ENCODE measurements at regions not wholly inside any gene's neighbourhood (a gene's known extent, or its start where the extent isn't known, plus 50 kb on each side); places are given as distances from the start of the nearest gene placed in this dataset.

DNA sequence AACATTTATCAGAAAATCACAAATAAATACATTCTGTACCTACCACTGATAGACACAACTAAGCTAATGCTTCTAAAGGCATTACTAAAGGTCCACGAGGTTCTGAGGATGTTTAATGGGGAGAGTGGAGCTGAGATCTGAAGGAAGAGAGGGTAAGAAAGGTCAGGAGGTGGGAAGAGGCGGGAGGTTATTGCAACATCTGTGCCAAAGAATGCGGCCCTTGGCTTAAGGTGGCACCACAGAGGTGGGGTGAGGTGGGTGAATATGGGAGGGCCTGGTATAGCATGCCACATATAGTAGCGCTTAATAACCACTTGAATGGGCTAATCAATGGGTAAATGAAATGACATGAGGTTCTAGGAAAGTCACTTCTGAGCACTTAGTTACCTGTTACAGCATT, 217.8 kb upstream of the ATP5MC3 start:
- Histone ChIP-seq H3K4me3 (ENCODE audit: low read depth in 1 of 2, low read length in 2 of 2) (no peak overlapping the region), H3K27me3 (ENCODE audit: control insufficient read depth in 1 of 2, insufficient read depth in 2 of 2, low read length in 2 of 2) (no peaks in the 10 kb centered on the region), H3K4me1 (ENCODE audit: insufficient read depth, low read length) (no peaks in the 10 kb centered on the region), H3K36me3 (ENCODE audit: insufficient read depth, low read length) (no peaks in the 10 kb centered on the region), H3K9ac (ENCODE audit: low read length) (no peak overlapping the region), H3K9me3 (ENCODE audit: low read length) (no peaks in the 10 kb centered on the region), H3K27ac (ENCODE audit: low read depth, low read length) (no peak overlapping the region)

DNA sequence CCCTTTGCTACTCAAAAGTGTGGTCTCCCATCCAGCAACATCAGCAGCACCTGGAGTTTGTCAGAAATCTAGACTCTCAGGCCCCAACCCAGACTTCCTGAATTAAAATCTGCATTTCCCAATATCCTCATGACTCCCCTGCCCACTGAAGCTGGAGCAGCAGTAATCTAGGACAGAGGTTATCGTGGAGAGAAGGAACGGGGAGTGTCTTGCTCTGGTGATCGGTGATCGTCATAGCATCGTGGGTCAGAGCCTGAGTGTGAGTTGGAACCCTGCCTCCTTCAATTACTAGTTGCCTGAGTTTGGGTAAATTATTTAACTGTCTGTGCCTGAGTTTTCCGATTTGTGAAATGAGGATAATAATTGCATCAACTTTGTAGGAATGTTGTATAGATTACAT, 217.3 kb upstream of the ATP5MC3 start:
- Histone ChIP-seq H3K36me3 (ENCODE audit: insufficient read depth, low read length) (no peaks in the 10 kb centered on the region), H3K4me1 (ENCODE audit: insufficient read depth, low read length) (no peaks in the 10 kb centered on the region), H3K27me3 (ENCODE audit: control insufficient read depth in 1 of 2, insufficient read depth in 2 of 2, low read length in 2 of 2) (no peaks in the 10 kb centered on the region), H3K4me3 (ENCODE audit: low read depth in 1 of 2, low read length in 2 of 2) (no peak overlapping the region), H3K9ac (ENCODE audit: low read length) (no peak overlapping the region), H3K9me3 (ENCODE audit: low read length) (no peaks in the 10 kb centered on the region), H3K27ac (ENCODE audit: low read depth, low read length) (no peak overlapping the region)

GRCh38 chr2:175396696-175397095, 215.2 kb upstream of the ATP5MC3 start:
- no peaks in the 10 kb centered on the region for H3K27me3 ChIP-seq (ENCODE audit: control insufficient read depth in 1 of 2, insufficient read depth in 2 of 2, low read length in 2 of 2)
- H3K4me1 ChIP-seq (ENCODE audit: insufficient read depth, low read length) = no peaks in the 10 kb centered on the region
- H3K4me3 ChIP-seq (ENCODE audit: low read depth in 1 of 2, low read length in 2 of 2) = no peak overlapping the region
- H3K36me3 ChIP-seq (ENCODE audit: insufficient read depth, low read length) = no peaks in the 10 kb centered on the region
- no peak overlapping the region for H3K27ac ChIP-seq (ENCODE audit: low read depth, low read length)
- H3K9ac ChIP-seq (ENCODE audit: low read length) = no peak overlapping the region
- H3K9me3 ChIP-seq (ENCODE audit: low read length) = no peaks in the 10 kb centered on the region

DNA sequence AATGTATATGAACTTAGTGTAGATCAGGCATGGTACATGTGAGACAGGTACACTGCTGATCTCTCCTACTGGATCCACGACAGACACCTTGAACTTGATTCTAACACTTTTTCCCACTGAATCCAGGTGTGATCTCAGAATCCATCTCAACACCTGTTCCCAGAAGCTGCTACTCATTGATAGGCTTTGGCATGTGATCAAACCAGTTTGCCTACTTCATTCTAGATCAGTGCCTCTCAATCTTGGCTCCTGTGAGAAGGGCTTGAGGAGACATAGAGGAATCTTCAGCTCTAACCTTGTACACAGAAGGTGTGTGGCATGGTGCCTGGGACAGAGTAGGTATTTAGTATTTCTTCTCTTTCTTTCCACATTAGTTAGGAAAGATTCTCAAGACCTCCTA, 212.3 kb upstream of the ATP5MC3 start:
- Histone ChIP-seq H3K9ac (ENCODE audit: low read length) (no peak overlapping the region), H3K9me3 (ENCODE audit: low read length) (no peaks in the 10 kb centered on the region), H3K27me3 (ENCODE audit: control insufficient read depth in 1 of 2, insufficient read depth in 2 of 2, low read length in 2 of 2) (no peaks in the 10 kb centered on the region), H3K4me3 (ENCODE audit: low read depth in 1 of 2, low read length in 2 of 2) (no peak overlapping the region), H3K36me3 (ENCODE audit: insufficient read depth, low read length) (no peaks in the 10 kb centered on the region), H3K4me1 (ENCODE audit: insufficient read depth, low read length) (no peaks in the 10 kb centered on the region), H3K27ac (ENCODE audit: low read depth, low read length) (no peak overlapping the region)

DNA sequence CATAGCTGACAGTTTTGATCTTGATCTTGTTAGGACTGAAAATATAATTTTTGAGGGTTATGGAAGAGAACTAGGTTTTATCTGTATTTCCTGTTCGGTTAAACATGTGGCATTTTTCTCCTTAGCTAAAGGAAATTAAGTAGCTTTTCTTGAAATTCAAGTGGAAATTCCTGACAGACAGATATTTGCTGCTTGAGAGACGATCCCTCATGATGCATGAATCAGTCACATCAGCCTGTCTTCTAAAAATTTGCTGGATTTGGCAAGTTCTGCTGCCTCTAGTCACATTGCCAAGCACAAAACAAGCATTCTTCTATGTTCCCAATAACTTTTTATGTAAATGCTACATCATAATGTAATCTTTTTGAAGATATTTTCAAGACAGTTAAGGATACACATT, 201.8 kb upstream of the ATP5MC3 start:
- H3K4me3 ChIP-seq (ENCODE audit: low read depth in 1 of 2, low read length in 2 of 2) = no peak overlapping the region
- no peaks in the 10 kb centered on the region for H3K4me1 ChIP-seq (ENCODE audit: insufficient read depth, low read length)
- H3K9me3 ChIP-seq (ENCODE audit: low read length) = no peaks in the 10 kb centered on the region
- H3K9ac ChIP-seq (ENCODE audit: low read length) = no peak overlapping the region
- H3K36me3 ChIP-seq (ENCODE audit: insufficient read depth, low read length) = no peaks in the 10 kb centered on the region
- H3K27ac ChIP-seq (ENCODE audit: low read depth, low read length) = no peak overlapping the region
- no peaks in the 10 kb centered on the region for H3K27me3 ChIP-seq (ENCODE audit: control insufficient read depth in 1 of 2, insufficient read depth in 2 of 2, low read length in 2 of 2)

- Histone ChIP-seq H3K27ac (ENCODE audit: low read depth, low read length) (no peak overlapping the region), H3K4me1 (ENCODE audit: insufficient read depth, low read length) (no peaks in the 10 kb centered on the region), H3K9me3 (ENCODE audit: low read length) (no peaks in the 10 kb centered on the region), H3K27me3 (ENCODE audit: control insufficient read depth in 1 of 2, insufficient read depth in 2 of 2, low read length in 2 of 2) (no peaks in the 10 kb centered on the region), H3K4me3 (ENCODE audit: low read depth in 1 of 2, low read length in 2 of 2) (no peak overlapping the region), H3K9ac (ENCODE audit: low read length) (no peak overlapping the region), H3K36me3 (ENCODE audit: insufficient read depth, low read length) (no peaks in the 10 kb centered on the region)
These were observed 192.2 kb upstream of the ATP5MC3 start for GRCh38 chr2:175373729-175374128.

GRCh38 chr2:175372704-175373701, 191.5 kb upstream of the ATP5MC3 start:
- Histone ChIP-seq H3K36me3 (ENCODE audit: insufficient read depth, low read length) (no peaks in the 10 kb centered on the region), H3K27me3 (ENCODE audit: control insufficient read depth in 1 of 2, insufficient read depth in 2 of 2, low read length in 2 of 2) (no peaks in the 10 kb centered on the region), H3K4me3 (ENCODE audit: low read depth in 1 of 2, low read length in 2 of 2) (no peak overlapping the region), H3K4me1 (ENCODE audit: insufficient read depth, low read length) (no peaks in the 10 kb centered on the region), H3K9me3 (ENCODE audit: low read length) (no peaks in the 10 kb centered on the region), H3K27ac (ENCODE audit: low read depth, low read length) (no peak overlapping the region), H3K9ac (ENCODE audit: low read length) (no peak overlapping the region)

DNA sequence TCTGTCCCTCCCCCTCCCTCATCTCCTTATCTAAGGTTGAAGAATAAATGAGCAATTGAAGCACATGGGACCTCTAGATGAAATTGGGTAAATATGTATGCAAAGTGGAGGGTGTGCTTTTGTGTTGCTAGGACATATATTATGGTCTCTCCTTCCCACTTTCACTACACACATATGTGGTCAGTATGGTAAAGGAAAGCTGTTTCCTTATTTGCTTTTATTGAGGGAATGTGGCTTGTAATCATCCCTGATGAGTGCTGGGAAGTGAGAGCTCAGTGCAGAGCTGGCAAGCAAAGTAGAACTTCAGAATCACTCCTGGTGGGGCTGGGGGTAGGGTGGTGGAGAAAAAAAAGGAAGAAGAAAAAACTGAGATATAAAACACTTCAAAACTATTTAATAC, 189.9 kb upstream of the ATP5MC3 start:
- H3K4me1 ChIP-seq (ENCODE audit: insufficient read depth, low read length) = no peaks in the 10 kb centered on the region
- H3K9me3 ChIP-seq (ENCODE audit: low read length) = no peaks in the 10 kb centered on the region
- no peak overlapping the region for H3K4me3 ChIP-seq (ENCODE audit: low read depth in 1 of 2, low read length in 2 of 2)
- no peaks in the 10 kb centered on the region for H3K36me3 ChIP-seq (ENCODE audit: insufficient read depth, low read length)
- H3K27me3 ChIP-seq (ENCODE audit: control insufficient read depth in 1 of 2, insufficient read depth in 2 of 2, low read length in 2 of 2) = peaks cover 0 to 5% of the 10 kb centered on the region in 2 donors
- no peak overlapping the region for H3K9ac ChIP-seq (ENCODE audit: low read length)
- no peak overlapping the region for H3K27ac ChIP-seq (ENCODE audit: low read depth, low read length)

DNA sequence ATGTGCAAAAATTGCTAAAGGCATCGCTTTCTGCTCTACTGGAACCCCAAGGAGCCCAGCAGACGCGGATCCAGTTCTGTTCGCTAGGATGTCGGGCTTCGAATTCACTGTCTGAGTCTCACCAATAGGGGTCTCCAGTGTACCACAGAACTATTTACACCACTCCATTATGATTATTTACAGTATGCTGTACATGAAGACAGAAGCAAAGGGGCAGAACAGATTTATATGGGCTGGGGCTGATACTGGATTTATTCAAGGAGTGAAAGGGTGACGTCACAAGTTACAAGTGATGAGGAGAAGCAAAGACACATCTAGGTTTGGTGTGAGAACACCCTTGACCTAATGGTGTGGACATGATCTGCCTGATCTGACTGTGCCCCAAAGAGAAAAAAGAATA, 185.3 kb upstream of the ATP5MC3 start:
- H3K9ac ChIP-seq (ENCODE audit: low read length) = no peak overlapping the region
- H3K4me3 ChIP-seq (ENCODE audit: low read depth in 1 of 2, low read length in 2 of 2) = no peak overlapping the region
- no peak overlapping the region for H3K27ac ChIP-seq (ENCODE audit: low read depth, low read length)
- no peaks in the 10 kb centered on the region for H3K9me3 ChIP-seq (ENCODE audit: low read length)
- H3K36me3 ChIP-seq (ENCODE audit: insufficient read depth, low read length) = no peaks in the 10 kb centered on the region
- H3K4me1 ChIP-seq (ENCODE audit: insufficient read depth, low read length) = no peaks in the 10 kb centered on the region
- peaks cover 0 to 5% of the 10 kb centered on the region in 2 donors for H3K27me3 ChIP-seq (ENCODE audit: control insufficient read depth in 1 of 2, insufficient read depth in 2 of 2, low read length in 2 of 2)

DNA sequence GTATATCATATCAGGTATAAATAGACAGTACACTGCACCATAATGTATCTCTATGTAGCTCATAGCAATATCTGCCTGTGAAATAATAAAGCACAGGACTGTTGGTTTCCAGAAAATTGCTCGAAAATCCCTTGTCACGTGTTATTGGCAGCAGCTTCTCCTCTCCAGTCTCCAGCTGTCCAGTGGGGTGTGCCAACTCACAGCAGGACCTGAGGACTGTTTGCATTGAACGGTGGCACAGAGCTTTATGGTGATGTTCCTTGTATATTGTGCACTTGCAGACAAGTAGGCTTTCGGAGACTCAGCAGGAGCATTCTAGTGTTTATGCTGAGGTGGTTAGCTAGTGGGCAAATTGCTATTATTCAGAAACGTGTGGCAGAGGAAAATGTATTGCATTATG, 182.2 kb upstream of the ATP5MC3 start:
- Histone ChIP-seq H3K27ac (ENCODE audit: low read depth, low read length) (no peak overlapping the region), H3K4me1 (ENCODE audit: insufficient read depth, low read length) (no peaks in the 10 kb centered on the region), H3K4me3 (ENCODE audit: low read depth in 1 of 2, low read length in 2 of 2) (no peak overlapping the region), H3K36me3 (ENCODE audit: insufficient read depth, low read length) (no peaks in the 10 kb centered on the region), H3K9ac (ENCODE audit: low read length) (no peak overlapping the region), H3K27me3 (ENCODE audit: control insufficient read depth in 1 of 2, insufficient read depth in 2 of 2, low read length in 2 of 2) (peaks cover 0 to 5% of the 10 kb centered on the region in 2 donors), H3K9me3 (ENCODE audit: low read length) (no peaks in the 10 kb centered on the region)

DNA sequence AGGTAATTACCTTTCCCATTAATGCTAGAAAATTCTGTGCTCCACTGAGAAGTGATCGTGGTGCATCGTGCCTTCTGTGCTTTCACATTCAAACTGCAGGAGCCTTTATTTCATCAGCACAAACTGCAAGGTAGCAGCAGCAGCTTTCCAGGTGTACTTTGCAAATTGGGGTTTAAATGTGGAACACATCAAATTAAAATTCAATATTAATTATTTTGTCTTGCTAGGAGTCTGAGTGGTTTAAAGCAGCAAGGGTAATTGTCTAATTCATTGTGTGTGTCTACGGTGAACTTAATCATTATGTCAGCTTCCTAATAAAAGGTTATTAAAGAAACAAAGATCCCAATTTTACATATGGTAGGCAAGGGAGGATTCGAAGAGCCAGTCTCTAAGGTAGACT, 180.8 kb upstream of the ATP5MC3 start:
- Histone ChIP-seq H3K9me3 (ENCODE audit: low read length) (no peaks in the 10 kb centered on the region), H3K27me3 (ENCODE audit: control insufficient read depth in 1 of 2, insufficient read depth in 2 of 2, low read length in 2 of 2) (peaks cover 0 to 5% of the 10 kb centered on the region in 2 donors), H3K36me3 (ENCODE audit: insufficient read depth, low read length) (no peaks in the 10 kb centered on the region), H3K4me3 (ENCODE audit: low read depth in 1 of 2, low read length in 2 of 2) (no peak overlapping the region), H3K9ac (ENCODE audit: low read length) (no peak overlapping the region), H3K4me1 (ENCODE audit: insufficient read depth, low read length) (no peaks in the 10 kb centered on the region), H3K27ac (ENCODE audit: low read depth, low read length) (no peak overlapping the region)

GRCh38 chr2:175359710-175360109, 178.2 kb upstream of the ATP5MC3 start:
- Histone ChIP-seq H3K4me3 (ENCODE audit: low read depth in 1 of 2, low read length in 2 of 2) (no peak overlapping the region), H3K27ac (ENCODE audit: low read depth, low read length) (no peak overlapping the region), H3K9ac (ENCODE audit: low read length) (no peak overlapping the region), H3K9me3 (ENCODE audit: low read length) (no peaks in the 10 kb centered on the region), H3K27me3 (ENCODE audit: control insufficient read depth in 1 of 2, insufficient read depth in 2 of 2, low read length in 2 of 2) (no peaks in the 10 kb centered on the region), H3K36me3 (ENCODE audit: insufficient read depth, low read length) (no peaks in the 10 kb centered on the region), H3K4me1 (ENCODE audit: insufficient read depth, low read length) (no peaks in the 10 kb centered on the region)

Measured in muscle layer of colon (tissue), 2 donors.